HuH-7.5 (cell line): ENCODE measurements at regions not wholly inside any gene's neighbourhood (a gene's known extent, or its start where the extent isn't known, plus 50 kb on each side); places are given as distances from the start of the nearest gene placed in this dataset.
"Not testable (repeated sequence)": the region's sequence is repeated elsewhere in the genome, so short reads cannot be mapped to it uniquely, and the experiment has no call there.

Source experiments
- DNase-seq: peaks from one replicate; pipeline ENCODE4 v3.0.0; 2011; ENCODE audit warnings: low spot score

DNA sequence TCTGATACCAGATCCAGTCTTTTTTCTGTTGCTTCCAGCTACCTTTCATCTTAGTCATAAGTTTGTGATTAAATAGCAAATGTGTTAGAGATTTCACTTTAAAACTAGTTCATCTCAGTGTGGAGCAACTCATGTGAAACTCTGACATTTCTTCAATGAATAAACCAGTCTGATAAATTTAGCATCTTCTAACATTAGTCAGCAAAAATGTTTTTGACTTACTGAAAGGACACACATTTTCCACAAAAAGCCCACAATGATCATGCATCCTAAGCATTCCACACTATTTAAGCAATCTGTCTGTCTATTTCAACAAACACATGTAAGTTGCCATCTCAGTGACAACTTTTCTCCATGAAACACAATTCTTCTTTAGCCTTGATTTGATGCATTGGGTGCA is 222.2 kb upstream of the SLC35B3 start:
- DNase-seq: no peak

DNA sequence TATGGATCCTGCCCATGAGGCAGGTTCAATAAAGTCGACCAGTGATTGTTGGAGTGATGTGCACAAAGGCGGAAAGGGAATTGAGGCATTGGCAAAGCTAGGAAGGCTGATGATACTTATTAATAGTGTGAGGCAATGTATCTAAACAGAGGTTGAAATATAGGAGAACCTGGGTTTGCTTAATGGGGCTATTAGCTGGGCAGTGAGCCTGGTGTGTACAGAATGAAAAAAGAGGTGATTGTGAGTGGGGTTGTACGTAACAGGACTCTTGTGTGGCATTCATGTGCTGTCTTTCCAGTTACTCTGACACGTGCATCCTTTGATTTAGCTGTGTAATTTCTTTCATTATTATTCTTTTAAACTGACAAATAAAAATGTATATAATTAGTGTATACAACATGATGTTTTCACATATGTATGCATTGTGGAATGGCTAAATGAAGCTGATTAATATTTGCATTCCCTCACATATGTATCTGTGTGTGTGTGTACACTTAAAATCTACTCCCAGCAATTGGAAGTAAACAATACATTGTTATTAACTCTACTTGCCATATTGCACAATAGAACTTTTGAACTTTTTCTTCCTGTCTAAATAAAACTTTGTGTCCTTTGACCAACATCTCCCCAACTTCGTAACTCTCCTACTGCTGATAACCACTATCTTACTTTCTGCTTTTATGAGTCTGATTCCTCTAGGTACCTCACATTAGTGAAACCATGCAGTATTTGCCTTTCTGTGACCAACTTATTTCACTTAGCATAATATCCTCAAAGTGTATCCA is 220.5 kb upstream of the SLC35B3 start:
- DNase-seq: no peak

DNA sequence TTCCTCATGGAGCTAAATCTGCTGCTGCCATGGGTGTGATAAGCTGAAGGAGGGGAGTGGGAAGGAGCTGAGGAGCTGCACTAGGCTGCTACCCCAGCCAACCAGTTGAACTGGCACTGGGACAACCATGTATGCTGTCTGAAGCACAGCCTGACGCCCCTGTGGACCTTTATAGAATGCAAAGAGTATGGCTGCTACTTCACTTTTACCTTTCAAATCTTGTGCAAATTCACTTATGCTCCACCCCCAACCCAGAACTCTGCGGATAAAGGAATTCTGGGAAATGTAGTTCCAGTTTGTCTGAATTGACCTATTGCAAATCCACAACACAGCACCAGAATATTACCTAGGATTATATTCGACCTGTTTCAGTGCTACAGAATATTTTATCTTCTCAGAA is 217.4 kb upstream of the SLC35B3 start:
- DNase-seq: no peak

DNA sequence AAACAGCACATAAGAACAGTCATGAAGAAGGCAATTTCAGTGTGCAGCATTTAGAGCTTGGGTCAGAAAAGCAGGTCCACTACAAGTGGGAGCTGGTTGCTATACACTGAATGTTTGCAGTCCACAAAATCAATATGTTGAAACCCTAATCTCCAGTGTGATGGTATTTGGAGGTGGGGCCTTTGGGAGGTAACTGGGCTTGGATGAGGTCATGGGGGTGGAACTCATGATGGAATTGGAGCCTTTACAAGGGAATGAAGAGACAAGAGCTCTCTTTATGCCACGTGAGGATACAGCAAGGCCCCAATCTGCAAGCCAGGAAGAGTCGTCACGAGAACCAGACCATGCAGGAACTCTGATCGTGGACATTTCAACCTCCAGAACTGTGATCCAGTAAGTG is 216.7 kb upstream of the SLC35B3 start:
- DNase-seq: no peak

DNA sequence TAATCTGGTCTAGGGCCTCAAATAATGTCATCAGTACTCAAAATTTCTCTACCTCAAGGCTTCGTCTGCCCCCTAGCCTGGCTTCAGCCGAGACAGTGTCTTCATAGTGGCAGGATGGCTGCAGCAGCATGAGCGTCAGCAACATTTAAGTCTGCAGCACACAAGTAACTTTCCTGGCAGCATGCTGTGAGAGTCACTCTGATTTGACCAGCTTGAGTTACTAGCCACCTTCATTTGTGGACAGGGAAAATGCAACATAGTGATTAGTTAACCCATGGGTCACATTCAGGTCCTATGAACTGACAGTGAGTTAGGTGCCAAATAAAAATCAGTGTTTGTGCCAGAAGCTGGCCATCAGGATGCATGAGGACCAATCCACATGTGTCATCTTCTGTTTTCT is 209.9 kb upstream of the SLC35B3 start:
- no peak for DNase-seq

DNA sequence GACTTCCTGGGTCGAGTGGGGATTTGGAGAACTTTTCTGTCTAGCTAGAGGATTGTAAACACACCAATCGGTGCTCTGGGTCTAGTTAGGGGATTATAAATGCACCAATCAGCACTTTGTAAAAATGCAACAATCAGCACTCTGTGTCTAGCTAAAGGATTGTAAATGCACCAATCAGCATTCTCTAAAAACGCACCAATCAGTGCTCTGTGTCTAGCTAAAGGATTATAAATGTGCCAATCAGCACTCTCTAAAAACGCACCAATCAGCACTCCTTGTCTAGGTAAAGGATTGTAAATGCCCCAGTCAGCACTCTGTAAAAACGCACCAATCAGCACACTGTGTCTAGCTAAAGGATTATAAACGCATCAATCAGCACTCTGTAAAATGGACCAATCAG is 209.0 kb upstream of the SLC35B3 start:
- DNase-seq: no peak

DNA sequence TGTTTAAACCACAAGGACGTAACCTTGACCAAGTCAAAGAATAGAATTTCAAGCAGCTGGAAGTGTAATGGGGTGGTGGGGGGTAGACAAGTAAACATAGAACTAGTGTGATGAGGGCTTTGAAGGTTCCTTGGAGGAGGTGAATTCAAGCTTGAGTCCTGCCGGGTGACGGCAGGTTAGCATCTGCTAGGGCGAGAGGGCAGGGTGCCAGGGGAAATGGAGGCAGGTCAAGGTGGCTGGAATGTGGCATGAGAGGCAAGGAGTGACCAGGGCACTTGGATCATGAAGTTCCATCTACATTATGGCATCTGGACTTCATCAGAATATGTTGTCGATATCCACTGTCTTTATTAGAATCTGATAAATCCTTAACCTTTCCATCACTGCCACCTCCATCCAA is 207.5 kb upstream of the SLC35B3 start:
- DNase-seq: no peak

DNA sequence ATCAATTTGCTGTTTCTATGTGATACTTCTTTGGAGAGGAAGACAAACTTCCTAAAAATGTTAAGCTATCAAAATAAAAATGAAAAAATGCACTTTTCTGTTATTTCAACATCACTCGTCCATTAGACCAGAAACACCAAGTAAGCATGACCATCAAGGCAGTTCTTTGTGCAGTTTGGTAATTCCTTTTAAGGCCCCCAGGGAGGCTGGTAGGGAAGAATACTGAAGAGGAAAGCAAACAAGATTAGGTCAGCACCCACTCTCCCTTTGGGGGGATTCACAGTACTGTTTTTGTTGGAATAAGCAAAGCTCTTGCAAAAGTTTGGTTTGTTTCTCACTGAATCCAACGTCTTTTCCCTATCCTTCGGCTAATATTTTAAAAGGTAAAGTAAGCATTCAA is 206.8 kb upstream of the SLC35B3 start:
- no peak for DNase-seq

DNA sequence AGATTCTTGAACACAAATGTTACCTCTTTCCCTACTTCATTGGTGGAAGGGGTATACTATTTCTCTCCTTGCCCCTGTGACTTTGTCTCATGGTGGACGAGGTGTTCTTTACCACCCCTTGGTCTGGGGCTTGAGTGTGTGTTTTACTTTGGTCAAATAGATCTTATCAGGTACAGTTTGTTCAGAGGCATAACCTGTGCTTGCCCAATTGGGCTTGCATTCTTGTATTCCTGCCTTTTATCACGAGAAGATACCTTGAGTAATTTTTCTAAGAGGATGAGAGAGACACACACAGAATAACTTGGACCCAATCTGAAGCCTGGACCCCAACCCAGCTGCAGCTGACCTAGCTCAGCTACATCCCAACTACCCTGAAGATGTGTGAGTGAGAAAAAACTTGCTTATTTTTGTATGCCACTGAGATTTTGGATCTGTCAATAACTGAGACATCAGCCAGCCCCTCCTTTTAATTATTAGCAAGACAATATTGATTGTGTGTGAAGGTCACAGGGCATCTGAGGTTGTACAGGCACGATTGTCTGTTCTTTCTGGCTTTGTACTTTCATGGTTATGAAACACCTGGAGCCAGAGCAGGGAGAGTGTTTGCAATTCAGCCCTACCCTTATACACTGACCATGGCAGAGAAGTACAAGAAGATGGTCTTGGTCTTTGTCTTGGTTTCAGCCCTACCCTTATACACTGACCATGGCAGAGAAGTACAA is 204.7 kb upstream of the SLC35B3 start:
- no peak for DNase-seq

DNA sequence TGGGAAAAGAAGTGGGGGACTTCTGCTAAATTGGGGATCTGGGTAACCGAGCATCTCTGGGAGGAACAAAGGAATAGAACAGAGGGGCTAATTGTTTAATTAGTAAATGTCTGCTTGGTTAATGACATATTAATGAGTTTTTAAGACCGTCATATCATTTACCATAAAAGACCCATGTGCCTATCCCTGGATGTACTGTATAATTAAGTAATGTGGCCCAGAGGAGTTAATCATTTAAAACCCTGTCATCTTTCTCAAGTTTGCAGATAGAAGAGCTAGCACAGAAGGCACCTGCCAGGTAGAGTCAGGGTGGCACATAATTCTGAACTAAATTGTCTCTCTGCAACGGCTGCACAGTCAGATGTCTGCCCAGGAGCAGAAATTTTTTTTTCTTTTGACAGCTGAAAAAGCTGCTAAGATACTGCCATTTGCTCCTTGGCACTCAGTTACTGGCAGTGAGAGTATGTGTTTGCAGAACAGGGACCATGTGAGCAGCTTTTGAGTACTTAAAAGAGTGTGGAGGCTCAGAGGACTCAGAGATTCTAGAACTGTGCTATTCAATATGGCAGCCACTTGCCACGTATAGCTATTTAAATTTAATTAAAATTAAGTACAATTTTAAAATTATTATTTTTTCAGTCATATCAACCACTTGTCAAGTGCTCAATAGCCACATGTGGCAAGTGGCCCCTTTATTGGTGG is 202.7 kb upstream of the SLC35B3 start:
- DNase-seq: no peak

DNA sequence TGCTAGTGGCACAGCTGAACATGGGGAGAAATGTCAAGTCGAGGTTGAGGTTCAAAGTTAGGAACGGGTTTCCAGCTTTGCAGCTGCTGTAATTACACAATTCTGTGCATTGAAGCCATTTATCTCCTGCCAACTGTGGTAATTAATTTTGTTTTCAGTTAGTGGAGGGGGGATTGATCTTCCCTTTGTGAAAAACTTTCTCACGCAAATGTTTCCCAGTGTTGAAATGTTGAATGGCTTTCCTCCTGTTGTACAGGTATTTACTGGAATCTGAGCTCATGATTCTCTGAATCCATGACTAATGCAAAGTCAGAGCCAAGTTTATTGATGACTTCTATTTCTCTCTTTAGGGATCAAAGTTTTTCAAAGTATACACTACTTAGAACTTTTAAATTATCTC is 198.4 kb upstream of the SLC35B3 start:
- no peak for DNase-seq

DNA sequence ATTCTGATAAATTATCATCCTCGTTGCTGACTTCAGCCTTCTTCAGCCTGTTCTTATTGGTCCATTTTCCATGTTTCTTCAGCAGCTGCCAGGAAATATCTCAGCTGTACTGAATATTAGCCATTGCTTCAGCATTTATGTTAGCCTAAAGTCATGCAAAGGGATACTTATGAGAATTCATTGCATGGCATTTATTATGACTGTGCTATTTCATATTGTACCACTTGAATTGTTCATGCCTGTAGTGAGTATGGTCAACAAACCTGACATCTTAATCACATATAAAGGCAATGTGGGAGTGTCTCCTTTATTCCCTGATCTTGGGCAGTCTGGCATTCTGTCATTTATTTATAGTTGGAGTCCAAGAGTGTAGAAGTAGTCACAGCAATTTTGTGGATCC is 193.4 kb upstream of the SLC35B3 start:
- DNase-seq: no peak

DNA sequence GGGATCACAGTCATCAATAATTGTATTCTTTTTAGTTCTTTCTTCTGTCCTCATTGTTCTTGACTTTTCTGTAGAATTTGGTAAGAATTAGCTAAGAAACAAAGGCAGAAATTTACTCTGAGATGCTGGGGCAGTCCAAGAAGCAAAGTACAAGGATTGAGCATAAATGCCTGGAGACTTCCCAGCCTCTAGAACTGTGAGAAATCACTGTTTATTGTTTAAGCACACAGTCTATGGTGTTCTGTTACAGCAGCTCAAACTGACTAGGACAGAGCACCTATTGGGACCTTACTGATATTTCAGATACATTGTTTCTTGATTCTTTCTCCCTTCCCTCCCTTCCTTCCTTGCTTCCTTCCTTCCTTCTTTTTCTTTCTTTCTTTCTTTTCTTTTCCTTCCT is 192.7 kb upstream of the SLC35B3 start:
- DNase-seq: no peak

DNA sequence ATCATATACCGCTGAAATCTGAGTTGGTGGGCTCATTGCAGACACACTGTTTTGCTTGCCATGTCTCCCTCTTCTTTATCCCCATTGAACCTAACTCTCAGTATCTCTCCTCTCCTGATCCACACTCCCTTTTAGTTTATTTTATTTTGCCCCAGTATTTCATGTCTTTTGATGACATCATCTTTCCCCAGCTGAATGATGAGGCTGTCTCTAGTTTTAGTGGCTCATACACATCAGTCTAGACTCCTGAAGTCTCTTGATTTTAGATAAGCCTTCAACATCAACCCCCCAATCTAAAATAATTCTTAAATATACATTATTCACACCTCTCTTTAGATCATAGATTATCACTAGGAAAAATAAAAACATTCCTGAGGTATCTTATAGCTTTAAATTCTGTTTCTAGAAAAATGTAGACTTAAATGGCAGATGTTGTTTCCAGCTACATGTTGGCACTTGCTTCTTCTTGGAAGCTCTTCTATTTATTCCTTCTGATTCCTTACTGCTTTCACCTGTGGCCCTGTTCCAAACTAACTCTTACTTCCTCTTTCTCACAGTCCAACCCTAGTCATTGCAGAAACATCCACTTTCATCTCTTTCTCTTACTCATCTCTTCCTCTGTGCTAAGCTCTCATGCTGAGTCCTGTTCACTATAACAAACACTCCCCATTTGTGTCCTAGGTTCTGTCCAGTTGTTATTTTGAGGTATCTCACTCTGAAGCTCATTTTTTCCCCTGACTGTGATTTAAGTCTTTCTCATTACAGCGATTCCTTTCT is 191.9 kb upstream of the SLC35B3 start:
- no peak for DNase-seq

DNA sequence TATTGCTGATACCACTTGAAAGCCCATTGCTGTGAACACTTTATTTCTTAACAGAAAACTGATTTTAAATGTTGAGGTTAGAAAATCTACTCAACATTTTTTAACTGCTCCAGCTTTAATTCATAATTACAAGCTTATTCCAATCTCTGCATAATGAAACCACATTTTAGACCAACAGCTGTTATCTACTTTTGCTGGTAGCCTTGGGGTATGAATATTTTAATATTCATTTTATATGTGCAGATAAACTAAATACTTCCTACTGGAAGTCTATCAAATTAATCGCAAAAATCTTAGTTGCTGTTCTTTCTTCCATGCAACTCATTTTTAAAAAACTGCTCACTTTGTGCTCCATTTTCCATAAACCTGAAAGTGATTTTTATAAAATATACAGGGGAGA is 189.3 kb upstream of the SLC35B3 start:
- no peak for DNase-seq

DNA sequence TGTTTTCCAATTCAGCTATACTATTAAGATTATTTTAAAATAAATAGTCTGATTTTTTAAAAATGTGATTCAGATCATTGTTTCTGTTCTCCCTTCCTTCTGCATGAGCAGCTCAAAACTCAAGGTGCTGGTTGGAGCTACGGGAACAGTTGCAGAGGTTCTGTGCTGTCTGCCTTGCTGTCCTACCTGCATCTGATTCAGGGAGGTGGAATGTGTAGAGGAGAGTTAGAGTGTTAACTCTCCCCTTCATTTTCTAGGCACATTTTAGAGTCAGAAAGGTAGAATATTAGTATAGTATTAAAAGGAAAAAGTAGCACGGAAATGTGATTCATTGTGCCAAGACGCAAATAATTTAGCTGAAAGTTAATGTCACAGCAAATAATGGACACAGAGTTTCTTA is 188.1 kb upstream of the SLC35B3 start:
- DNase-seq: no peak

DNA sequence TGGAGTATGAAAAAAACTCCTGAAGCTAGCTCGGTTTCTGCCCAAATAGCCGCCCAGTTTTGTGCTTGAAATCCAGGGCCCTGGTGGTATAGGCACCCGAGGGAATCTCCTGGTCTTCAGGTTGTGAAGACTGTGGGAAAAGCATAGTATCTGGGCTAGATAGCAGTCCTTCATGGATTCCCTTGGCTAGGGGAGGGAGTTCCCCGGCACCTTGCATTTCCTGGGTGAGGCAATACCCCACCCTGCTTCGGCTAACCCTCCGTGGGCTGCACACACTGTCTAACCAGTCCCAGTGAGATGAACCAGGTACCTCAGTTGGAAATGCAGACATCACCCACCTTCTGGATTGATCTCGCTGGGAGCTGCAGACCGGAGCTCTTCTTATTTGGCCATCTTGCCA is 184.5 kb upstream of the SLC35B3 start:
- no peak for DNase-seq

DNA sequence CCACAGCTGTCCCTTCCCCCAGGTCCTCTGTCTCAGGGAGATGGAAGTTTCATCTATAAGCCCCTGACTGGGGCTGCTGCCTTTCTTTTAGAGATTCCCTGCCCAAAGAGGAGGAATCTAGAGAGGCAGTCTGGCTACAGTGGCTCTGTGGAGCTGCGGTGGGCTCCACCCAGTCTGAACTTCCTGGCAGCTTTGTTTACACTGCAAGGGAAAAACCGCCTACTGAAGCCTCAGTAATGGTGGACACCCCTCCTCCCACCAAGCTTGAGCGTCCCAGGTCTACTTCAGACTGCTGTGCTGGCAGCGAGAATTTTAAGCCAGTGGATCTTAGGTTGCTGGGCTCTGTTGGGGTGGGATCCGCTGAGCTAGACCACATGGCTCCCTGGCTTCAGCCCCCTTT is 184.1 kb upstream of the SLC35B3 start:
- not testable (repeated sequence) for DNase-seq

DNA sequence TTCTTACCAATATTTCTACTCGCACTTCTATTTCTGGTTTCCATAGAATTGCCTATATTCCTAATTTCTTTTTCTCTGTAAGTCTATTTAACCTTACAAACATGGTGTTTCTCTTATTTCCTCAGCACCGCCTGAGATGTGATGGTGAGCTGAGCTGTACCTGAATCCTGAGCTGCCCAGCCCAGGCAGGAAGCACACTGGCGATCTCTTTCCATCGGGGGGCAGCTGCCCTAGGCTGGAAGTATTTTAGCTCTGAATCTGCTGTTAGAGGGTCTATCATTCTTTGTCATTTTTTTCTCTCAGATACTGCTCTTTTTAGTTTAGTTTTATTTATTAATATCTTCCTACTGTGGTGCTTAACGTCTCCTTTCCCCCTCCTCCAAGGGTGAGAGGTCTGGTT is 173.4 kb upstream of the SLC35B3 start:
- no peak for DNase-seq

DNA sequence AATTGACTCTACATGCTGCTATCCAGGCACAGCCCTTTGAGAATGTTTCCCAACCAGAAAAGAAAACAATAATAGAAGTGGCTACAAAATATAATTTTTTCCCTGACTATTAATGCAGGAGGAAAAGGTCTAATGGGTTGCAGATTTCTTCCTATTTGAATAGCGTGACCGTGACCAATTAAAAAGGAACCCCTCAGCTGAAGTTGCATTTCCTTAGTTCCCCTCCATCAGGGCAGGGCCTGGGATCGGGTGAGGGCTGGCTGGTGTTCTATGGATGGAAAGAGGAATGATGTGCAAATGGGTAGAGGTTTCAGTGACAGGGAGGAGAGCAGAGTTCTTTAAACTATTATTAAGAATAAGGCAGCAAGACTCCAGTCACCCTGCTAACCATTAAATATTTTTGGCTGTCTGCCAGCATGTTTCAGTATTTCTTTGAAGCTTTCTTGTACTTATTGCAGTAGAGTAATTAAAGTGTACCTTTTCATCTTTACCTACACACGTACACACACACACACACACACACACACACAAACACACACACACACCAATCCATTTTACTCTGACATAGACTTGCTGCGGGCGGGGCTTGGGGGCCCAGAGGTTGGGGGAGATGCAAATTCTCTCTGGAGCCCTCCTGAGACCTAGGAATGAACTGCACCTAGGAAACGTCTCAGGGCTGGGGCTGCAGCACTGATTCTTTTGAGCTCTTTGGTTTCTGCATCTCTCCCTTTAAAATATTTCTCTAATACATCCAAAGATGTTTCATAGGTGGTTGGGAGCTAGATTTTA is 154.8 kb upstream of the SLC35B3 start:
- peak; percentile 1 for DNase-seq

DNA sequence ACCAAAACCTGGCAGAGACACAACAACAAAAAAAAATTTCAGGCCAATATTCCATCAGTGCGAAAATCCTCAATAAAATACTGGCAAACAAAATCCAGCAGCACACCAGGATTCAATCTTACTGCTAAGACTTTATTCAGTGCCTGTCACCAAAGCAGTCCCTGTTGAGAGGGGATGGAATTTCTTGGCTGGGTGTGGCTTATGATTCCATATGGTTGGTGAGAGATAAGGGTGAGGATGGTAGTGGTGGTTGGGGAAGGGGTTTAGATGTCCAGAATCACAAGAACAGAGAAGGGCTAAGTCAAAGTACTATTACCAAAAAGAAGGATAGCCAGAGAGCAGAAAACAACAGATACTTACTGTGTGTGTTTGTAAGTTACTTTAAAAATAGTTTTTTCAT is 152.8 kb upstream of the SLC35B3 start:
- DNase-seq: no peak

DNA sequence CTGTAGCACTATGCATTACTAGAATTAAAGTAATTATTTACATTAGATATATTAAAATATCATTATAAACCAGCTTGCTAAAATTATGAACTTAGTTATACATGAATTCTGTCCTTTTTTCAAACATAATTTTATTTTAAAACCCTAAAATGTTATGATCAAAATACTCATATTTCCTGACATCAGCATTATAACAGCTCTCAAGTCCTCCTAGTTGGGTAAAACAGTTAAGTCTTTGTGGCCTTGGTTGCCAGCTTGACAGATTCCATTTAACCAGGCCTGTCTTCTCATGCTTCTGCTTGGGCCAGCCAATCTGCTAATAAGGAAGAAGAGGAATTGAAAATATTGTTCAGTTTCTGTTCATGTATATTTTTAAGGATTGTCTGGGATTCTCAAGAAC is 147.9 kb upstream of the SLC35B3 start:
- no peak for DNase-seq
